DOHH2 (cell line): ENCODE measurements at regions not wholly inside any gene's neighbourhood (a gene's known extent, or its start where the extent isn't known, plus 50 kb on each side); places are given as distances from the start of the nearest gene placed in this dataset.

Experiments
- CTCF ChIP-seq: fragments of 200-600 bp; sonication (generic); IDR thresholded peaks from one replicate; pipeline ENCODE4 v1.5.1; 2014; ENCODE audit warnings: antibody characterized with exemption, mild to moderate bottlenecking, low read depth, low read length; ENCODE audit not compliant: poor library complexity, severe bottlenecking
- EZH2phosphoT487 ChIP-seq: fragments of 200-600 bp; sonication (generic); IDR thresholded peaks from 2 replicates; pipeline ENCODE4 v1.6.1; 2017; ENCODE audit warnings: borderline replicate concordance, mild to moderate bottlenecking, antibody characterized with exemption, low read length, moderate library complexity, mixed read lengths

- no peak for TF ChIP-seq CTCF
- no peak for TF ChIP-seq EZH2phosphoT487
Measured at GRCh38 chr10:107855301-107856046, 691.0 kb upstream of the SORCS1 start.
